ENCODE measurements at regions not wholly inside any gene's neighbourhood (a gene's known extent, or its start where the extent isn't known, plus 50 kb on each side); places are given as distances from the start of the nearest gene placed in this dataset.

- no peak for DNase-seq
These were observed 50.9 kb upstream of the GJA5 start for GRCh38 chr1:147811273-147811672.

- DNase-seq: no peak
These were observed 51.3 kb upstream of the GJA5 start for GRCh38 chr1:147811751-147812150.

- DNase-seq: no peak
These were observed 52.4 kb upstream of the GJA5 start for GRCh38 chr1:147812799-147813198.

GRCh38 chr1:147815503-147815902 is 55.1 kb upstream of the GJA5 start:
- DNase-seq: no peak

GRCh38 chr1:147820761-147821297 is 60.4 kb upstream of the GJA5 start:
- DNase-seq: no peak

GRCh38 chr1:147821883-147822282 is 61.5 kb upstream of the GJA5 start:
- no peak for DNase-seq

- no peak for DNase-seq
These were observed 61.9 kb upstream of the GJA5 start for GRCh38 chr1:147822292-147822691.

GRCh38 chr1:147824001-147824400 is 63.6 kb upstream of the GJA5 start:
- DNase-seq: no peak

GRCh38 chr1:147824798-147825197 is 64.4 kb upstream of the GJA5 start:
- no peak for DNase-seq

GRCh38 chr1:147825586-147825985 is 65.2 kb upstream of the GJA5 start:
- DNase-seq: no peak

GRCh38 chr1:147826259-147826658 is 65.9 kb upstream of the GJA5 start:
- DNase-seq: no peak

- no peak for DNase-seq
These were observed 69.2 kb upstream of the GJA8 start for GRCh38 chr1:147833231-147833860.

GRCh38 chr1:147834181-147834580 is 68.4 kb upstream of the GJA8 start:
- no peak for DNase-seq

GRCh38 chr1:147834810-147835209 is 67.8 kb upstream of the GJA8 start:
- DNase-seq: no peak

- DNase-seq: no peak
These were observed 65.2 kb upstream of the GJA8 start for GRCh38 chr1:147837129-147837963.

- no peak for DNase-seq
These were observed 64.7 kb upstream of the GJA8 start for GRCh38 chr1:147837964-147838292.

GRCh38 chr1:147840909-147841308 is 61.7 kb upstream of the GJA8 start:
- DNase-seq: no peak

- no peak for DNase-seq
These were observed 60.0 kb upstream of the GJA8 start for GRCh38 chr1:147842578-147842977.

GRCh38 chr1:147843486-147843885 is 59.1 kb upstream of the GJA8 start:
- no peak for DNase-seq

GRCh38 chr1:147847831-147848230 is 54.8 kb upstream of the GJA8 start:
- DNase-seq: no peak

- DNase-seq: no peak
These were observed 53.3 kb upstream of the GJA8 start for GRCh38 chr1:147849098-147849895.

GRCh38 chr1:147850737-147851136 is 51.9 kb upstream of the GJA8 start:
- no peak for DNase-seq

GRCh38 chr1:147851149-147851548 is 51.4 kb upstream of the GJA8 start:
- peak; percentile 13 for DNase-seq

All from DMS153 (cell line).